ENCODE measurements at regions not wholly inside any gene's neighbourhood (a gene's known extent, or its start where the extent isn't known, plus 50 kb on each side); places are given as distances from the start of the nearest gene placed in this dataset.
"Not testable (repeated sequence)": the region's sequence is repeated elsewhere in the genome, so short reads cannot be mapped to it uniquely, and the experiment has no call there.

- TF ChIP-seq CTCF (IDR thresholded peaks at IDR 0.05; ENCODE audit: low read length); EZH2 (IDR thresholded peaks at IDR 0.05; ENCODE audit: borderline replicate concordance, low read length): not testable (repeated sequence)
Observed at GRCh38 chr2:198855746-198856145, 602.0 kb downstream of the SATB2 start.

All from OCI-LY1 (cell line).